GM21529 (cell line): ENCODE measurements at regions not wholly inside any gene's neighbourhood (a gene's known extent, or its start where the extent isn't known, plus 50 kb on each side); places are given as distances from the start of the nearest gene placed in this dataset.
A peak's percentile ranks its signal among the peaks of the same experiment; 100 is the strongest.
"Not testable (repeated sequence)": the region's sequence is repeated elsewhere in the genome, so short reads cannot be mapped to it uniquely, and the experiment has no call there.

ENCODE experiments used
- ATAC-seq: cut with Tn5 transposase; IDR thresholded peaks from one replicate; pipeline ENCODE4 v1.9.1; 2021; ENCODE audit not compliant: unreplicated experiment

GRCh38 chr17:30644287-30644686 is 167.1 kb downstream of the GOSR1 start:
- not testable (repeated sequence) for ATAC-seq

DNA sequence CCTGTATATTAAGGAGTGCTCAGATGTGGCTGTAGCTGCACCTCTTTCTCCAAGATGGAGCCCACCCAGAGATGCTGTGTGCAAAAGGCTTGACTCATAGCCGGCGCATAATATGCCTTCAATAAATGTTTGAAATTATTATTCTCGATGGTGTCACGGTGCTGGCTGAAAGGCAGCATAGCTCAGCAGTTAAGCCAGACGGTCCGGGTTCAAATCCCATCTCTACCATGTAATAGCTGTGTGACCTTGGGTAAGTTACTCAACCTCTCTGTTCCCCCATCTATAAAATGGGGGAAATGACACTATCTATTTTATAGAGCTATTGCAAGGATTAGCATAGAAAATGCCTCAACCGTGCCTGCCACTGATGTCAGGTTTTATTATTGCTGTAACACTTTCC is 164.2 kb downstream of the GOSR1 start:
- ATAC-seq: not testable (repeated sequence)

DNA sequence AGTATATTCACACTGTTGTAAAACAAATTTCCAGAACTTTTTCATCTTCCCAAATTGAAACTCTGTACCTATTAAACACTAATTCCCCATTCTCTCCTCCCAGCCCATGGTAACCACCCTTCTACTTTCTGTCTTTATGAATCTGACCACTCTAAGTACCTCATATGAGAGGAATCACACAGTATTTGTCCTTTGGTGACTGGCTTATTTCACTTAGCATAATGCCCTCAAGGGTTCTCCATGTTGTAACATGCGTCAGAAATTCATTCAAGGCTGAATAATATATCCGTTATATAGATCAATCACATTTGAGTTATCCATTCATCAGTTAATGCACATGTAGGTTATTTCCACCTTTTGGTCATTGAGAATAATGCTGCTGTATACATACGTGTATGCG is 162.2 kb downstream of the GOSR1 start:
- not testable (repeated sequence) for ATAC-seq

DNA sequence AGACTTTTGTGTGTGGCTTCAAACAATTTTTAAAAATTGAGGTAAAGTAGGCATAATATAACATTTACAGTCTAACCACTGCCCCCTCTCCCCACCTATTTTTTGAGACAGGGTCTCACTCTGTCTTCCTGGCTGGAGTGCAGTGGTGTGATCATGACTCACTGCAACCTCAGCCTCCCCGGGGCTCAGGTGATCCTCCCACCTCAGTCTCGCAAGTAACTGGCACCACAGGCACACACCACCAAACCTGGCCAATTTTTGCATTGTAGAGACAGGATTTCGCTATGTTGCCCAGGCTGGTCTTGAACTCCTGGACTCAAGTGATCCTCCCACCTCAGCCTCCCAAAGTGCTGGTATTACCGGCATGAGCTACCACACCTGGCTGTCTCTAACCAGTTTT is 161.8 kb downstream of the GOSR1 start:
- not testable (repeated sequence) for ATAC-seq

- not testable (repeated sequence) for ATAC-seq
Observed at GRCh38 chr17:30631651-30632050, 154.4 kb downstream of the GOSR1 start.

- ATAC-seq: not testable (repeated sequence)
Observed at GRCh38 chr17:30625380-30625779, 148.2 kb downstream of the GOSR1 start.

DNA sequence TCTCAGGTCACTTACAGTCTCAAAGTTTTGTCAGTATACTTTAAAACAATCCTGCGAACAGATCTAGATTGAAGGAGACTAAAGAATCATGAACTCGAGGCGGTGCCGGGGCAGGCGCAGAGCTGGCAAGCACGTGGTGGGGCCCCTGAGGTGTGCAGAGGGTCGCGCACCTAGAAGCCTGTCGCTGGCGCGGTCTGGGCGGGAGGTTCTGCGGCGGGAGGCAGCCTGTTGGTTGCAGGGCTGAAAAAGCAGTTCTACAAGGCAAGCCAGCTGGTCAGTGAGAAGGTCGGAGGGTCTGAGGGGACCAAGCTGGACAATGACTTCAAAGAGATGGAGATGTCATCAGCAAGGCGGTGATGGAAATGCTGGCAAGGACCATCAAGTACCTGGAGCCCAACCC is 147.0 kb downstream of the GOSR1 start:
- ATAC-seq: not testable (repeated sequence)

DNA sequence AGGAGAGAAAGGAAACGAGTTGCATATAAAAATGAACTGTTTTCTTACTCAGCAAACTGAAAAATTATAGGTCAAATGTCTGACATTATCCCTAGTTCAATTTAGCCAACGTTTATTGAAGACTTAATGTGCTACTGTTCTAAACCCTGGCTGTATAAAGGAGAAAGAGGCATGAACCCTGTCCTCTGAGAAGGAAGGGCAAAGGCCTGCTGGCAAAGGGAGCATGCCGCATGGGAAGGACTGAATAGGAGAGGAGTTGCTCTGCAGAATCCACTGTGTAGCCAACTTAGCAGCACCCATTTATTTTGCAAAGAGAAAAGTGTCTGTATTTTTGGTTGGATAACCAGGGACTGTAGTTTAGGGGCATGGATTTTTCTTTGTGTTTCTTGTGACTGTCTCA is 132.5 kb downstream of the GOSR1 start:
- not testable (repeated sequence) for ATAC-seq

GRCh38 chr17:30605523-30605922 is 128.3 kb downstream of the GOSR1 start:
- ATAC-seq: no peak

- ATAC-seq: no peak
Observed at GRCh38 chr17:30605027-30605426, 127.8 kb downstream of the GOSR1 start.

- not testable (repeated sequence) for ATAC-seq
Observed at GRCh38 chr17:30602396-30602795, 125.2 kb downstream of the GOSR1 start.

DNA sequence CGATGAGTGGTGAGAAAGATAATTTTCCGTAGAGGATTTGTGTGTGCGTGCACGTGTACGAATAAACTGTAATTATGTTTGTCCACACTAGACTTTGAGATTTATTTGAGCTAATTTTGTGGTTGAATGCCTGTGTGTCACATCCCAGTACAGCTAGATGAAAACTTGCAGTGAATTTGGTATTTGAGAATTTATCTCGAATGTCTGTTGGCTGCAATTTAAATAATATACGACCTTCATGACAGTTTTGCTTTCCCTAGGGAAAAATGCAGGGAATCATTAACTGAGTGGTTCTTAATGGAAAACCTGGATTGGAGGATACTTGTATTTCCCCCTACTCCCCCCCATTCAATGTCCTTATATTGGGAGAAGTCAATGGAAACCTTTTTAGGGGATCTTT is 124.8 kb downstream of the GOSR1 start:
- ATAC-seq: not testable (repeated sequence)

- peak; percentile 10 for ATAC-seq
Observed at GRCh38 chr17:30600830-30601494, 123.8 kb downstream of the GOSR1 start.

- ATAC-seq: peak; percentile 79
Observed at GRCh38 chr17:30600060-30600829, 123.0 kb downstream of the GOSR1 start.

DNA sequence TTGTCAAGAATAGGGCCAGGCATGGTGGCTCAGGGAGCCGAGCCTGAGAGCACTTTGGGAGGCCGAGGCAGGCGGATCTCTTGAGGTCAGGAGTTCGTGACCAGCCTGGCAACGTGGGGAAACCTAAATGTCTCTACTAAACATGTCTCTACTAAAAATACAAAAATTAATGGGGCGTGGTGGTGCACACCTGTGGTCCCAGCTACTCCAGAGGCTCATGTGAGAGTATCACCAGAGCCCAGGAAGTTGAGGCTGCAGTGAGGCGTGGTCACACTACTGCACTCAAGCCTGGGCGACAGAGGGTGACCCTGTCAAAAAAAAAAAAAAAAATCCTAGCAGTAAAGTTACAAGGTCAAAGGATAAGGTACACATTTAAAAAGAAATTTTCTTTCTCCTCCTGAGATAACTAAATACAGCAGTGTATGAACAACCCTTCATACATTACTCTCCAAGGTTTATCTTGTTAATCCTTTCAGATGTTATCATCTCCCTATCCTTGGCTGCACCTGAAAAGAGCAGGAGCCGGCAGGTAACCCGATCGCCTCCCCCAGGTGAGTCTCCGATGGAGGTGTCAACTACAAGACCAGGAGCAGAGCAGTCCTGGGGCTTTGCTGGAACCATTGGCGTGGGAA is 122.3 kb downstream of the GOSR1 start:
- ATAC-seq: no peak

GRCh38 chr17:30597776-30598288 is 120.6 kb downstream of the GOSR1 start:
- no peak for ATAC-seq

DNA sequence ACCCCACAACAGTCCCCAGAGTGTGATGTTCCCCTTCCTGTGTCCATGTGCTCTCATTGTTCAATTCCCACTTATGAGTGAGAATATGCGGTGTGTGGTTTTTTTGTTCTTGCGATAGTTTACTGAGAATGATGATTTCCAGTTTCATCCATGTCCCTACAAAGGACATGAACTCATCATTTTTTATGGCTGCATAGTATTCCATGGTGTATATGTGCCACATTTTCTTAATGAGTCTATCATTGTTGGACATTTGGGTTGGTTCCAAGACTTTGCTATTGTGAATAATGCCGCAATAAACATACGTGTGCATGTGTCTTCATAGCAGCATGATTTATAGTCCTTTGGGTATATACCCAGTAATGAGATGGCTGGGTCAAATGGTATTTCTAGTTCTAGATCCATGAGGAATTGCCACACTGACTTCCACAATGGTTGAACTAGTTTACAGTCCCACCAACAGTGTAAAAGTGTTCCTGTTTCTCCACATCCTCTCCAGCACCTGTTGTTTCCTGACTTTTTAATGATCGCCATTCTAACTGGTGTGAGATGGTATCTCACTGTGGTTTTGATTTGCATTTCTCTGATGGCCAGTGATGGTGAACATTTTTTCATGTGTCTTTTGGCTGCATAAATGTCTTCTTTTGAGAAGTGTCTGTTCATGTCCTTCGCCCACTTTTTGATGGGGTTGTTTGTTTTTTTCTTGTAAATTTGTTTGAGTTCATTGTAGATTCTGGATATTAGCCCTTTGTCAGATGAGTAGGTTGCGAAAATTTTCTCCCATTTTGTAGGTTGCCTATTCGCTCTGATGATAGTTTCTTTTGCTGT is 120.0 kb downstream of the GOSR1 start:
- ATAC-seq: not testable (repeated sequence)

- not testable (repeated sequence) for ATAC-seq
Observed at GRCh38 chr17:30594953-30595371, 117.8 kb downstream of the GOSR1 start.

GRCh38 chr17:30594223-30594952 is 117.2 kb downstream of the GOSR1 start:
- no peak for ATAC-seq

GRCh38 chr17:30590081-30590733 is 113.0 kb downstream of the GOSR1 start:
- no peak for ATAC-seq
